ENCODE measurements at regions not wholly inside any gene's neighbourhood (a gene's known extent, or its start where the extent isn't known, plus 50 kb on each side); places are given as distances from the start of the nearest gene placed in this dataset.

DNA sequence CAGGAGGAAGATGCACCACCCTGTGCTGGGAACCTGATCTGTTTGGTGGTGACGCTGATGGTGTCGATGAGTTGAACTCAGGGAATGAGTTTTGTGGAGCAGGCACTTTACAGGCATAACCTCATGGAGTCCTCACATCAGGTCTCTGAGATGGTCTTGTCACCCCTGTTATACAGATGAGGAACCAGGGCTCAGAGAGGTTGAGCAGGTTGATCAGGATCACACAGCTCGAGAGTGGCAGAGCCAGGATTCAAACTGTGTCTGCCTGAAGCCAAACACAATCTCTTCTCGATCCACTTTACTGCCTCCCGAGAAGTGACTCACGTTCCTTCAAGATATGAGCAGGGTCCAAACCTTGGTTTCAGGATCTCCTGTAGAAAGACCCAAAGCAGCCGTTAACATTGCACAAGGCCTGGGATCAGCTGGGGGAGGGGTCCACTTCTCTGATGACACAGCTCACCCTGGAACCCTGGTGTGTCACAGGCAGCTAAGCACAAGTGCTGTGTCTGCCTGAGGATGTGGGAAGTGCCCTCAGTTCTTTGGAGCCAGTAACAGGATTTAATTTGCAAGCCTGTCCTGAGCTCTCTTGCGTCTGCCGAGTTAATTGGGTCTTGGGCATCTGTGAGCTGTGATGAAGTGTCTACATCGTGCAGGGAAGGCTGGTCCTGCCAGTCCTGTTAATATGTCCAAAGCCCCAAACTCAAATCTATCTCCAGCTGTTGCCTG, 65.4 kb upstream of the STUM start:
- RAD21 ChIA-PET (ENCODE audit: unreplicated experiment) = no interaction called here
- no TSS peak for BruUV-seq (replicated peaks)
- SMC1A ChIA-PET (ENCODE audit: uncharacterized antibody, unreplicated experiment) = interaction anchor here (1.2 kb wide), 1 partner anchor 14 kb away, joined by 3 read pairs; no protein-coding TSS in a partner anchor
- Histone ChIP-seq H3K9ac (ENCODE audit: control insufficient read depth, insufficient read depth, low read length) (no peak overlapping the region), H3K4me1 (ENCODE audit: control insufficient read depth, insufficient read depth, low read length) (no peaks in the 10 kb centered on the region), H3K27ac (ENCODE audit: control insufficient read depth, insufficient read depth) (no peak overlapping the region), H3K36me3 (ENCODE audit: control insufficient read depth in 2 of 2, insufficient read depth in 2 of 2, low read length in 1 of 2) (no peaks in the 10 kb centered on the region), H3K79me2 (ENCODE audit: control insufficient read depth, insufficient read depth, low read length) (no peaks in the 10 kb centered on the region), H3K27me3 (replicated peaks in 1 of 2; ENCODE audit: control insufficient read depth in 2 of 2, insufficient read depth in 2 of 2, low read length in 1 of 2) (peaks cover 4 to 9% of the 10 kb centered on the region in 2 experiments), H4K20me1 (ENCODE audit: control insufficient read depth, insufficient read depth) (no peaks in the 10 kb centered on the region), H3K4me2 (ENCODE audit: control insufficient read depth, insufficient read depth) (no peak overlapping the region), H3K4me3 (no peak overlapping the region), H3K9me3 (replicated peaks; ENCODE audit: control insufficient read depth, insufficient read depth, low read length) (no peaks in the 10 kb centered on the region), H2AFZ (ENCODE audit: control insufficient read depth, low read depth, low read length) (no peak overlapping the region)
- FAIRE-seq (no peak), ATAC-seq (no peak), DNase-seq (ENCODE audit: low read depth, low spot score) (no peak)
- 48% methylated on average over 10 of the region's 10 CpGs for WGBS (ENCODE audit: insufficient coverage, insufficient replicate concordance, low lambda C conversion rate, missing lambda C conversion rate)
- in situ Hi-C loops (cut with MboI) = no loop called here
- TF ChIP-seq, protein P1, sequence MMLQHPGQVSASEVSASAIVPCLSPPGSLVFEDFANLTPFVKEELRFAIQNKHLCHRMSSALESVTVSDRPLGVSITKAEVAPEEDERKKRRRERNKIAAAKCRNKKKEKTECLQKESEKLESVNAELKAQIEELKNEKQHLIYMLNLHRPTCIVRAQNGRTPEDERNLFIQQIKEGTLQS (IDR thresholded peaks at IDR 0.05; ENCODE audit: borderline replicate concordance, extremely low read depth, low read depth, low read length) = no peak
- no peak for TF ChIP-seq ZNF207 (IDR thresholded peaks at IDR 0.05; ENCODE audit: borderline replicate concordance)
- CTCF ChIA-PET = interaction anchor here (0.6 kb wide), 1 partner anchor 165 kb away, joined by 3 read pairs; no protein-coding TSS in a partner anchor
- POLR2A ChIA-PET = no interaction called here
- intact Hi-C loops (cut with micrococcal nuclease; ENCODE audit: unreplicated experiment) = no loop called here

DNA sequence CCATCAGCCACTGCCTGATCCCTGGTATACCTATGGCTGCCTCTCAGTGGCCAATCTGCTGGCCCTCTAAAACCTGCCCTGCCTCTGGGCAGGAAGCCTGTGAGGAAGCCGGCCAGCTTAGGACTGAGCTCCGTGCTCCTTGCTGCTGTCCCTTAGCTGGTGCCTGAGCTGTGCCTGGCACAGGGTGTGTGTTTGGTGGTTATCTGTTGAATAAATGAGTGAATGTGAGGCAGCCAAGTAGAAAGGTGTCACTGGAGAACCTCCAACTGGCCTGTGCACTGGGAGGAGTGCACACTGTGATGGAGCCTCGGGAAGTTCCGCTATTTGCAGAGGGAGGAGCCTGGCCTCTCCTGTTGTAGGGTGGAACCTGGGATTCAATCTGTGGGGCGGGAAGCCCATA, 63.4 kb upstream of the STUM start:
- Histone ChIP-seq H3K4me3 (no peak overlapping the region), H4K20me1 (ENCODE audit: control insufficient read depth, insufficient read depth) (no peaks in the 10 kb centered on the region), H3K4me1 (ENCODE audit: control insufficient read depth, insufficient read depth, low read length) (no peaks in the 10 kb centered on the region), H3K27me3 (replicated peaks in 1 of 2; ENCODE audit: control insufficient read depth in 2 of 2, insufficient read depth in 2 of 2, low read length in 1 of 2) (peaks cover 4 to 9% of the 10 kb centered on the region in 2 experiments), H3K4me2 (ENCODE audit: control insufficient read depth, insufficient read depth) (no peak overlapping the region), H3K9ac (ENCODE audit: control insufficient read depth, insufficient read depth, low read length) (no peak overlapping the region), H3K9me3 (replicated peaks; ENCODE audit: control insufficient read depth, insufficient read depth, low read length) (no peaks in the 10 kb centered on the region), H3K27ac (ENCODE audit: control insufficient read depth, insufficient read depth) (no peak overlapping the region), H2AFZ (ENCODE audit: control insufficient read depth, low read depth, low read length) (no peak overlapping the region), H3K79me2 (ENCODE audit: control insufficient read depth, insufficient read depth, low read length) (no peaks in the 10 kb centered on the region), H3K36me3 (ENCODE audit: control insufficient read depth in 2 of 2, insufficient read depth in 2 of 2, low read length in 1 of 2) (no peaks in the 10 kb centered on the region)
- DNase-seq (ENCODE audit: low read depth, low spot score) = no peak
- no TSS peak for BruUV-seq (replicated peaks)
- RAD21 ChIA-PET (ENCODE audit: unreplicated experiment) = no interaction called here
- 44% methylated on average over 5 of the region's 5 CpGs for WGBS (ENCODE audit: insufficient coverage, insufficient replicate concordance, low lambda C conversion rate, missing lambda C conversion rate)
- CTCF ChIA-PET = no interaction called here
- POLR2A ChIA-PET = no interaction called here
- in situ Hi-C loops (cut with MboI) = no loop called here
- no peak for FAIRE-seq
- ATAC-seq = no peak
- intact Hi-C loops (cut with micrococcal nuclease; ENCODE audit: unreplicated experiment) = no loop called here
- SMC1A ChIA-PET (ENCODE audit: uncharacterized antibody, unreplicated experiment) = no interaction called here
- TF ChIP-seq ETV6 (conservative IDR thresholded peaks at IDR 0.05 in 1 of 2, IDR thresholded peaks at IDR 0.05 in 1 of 2; ENCODE audit: borderline replicate concordance in 1 of 2, low read depth in 1 of 2) = no peak
- no peak for TF ChIP-seq SMAD1 (IDR thresholded peaks at IDR 0.05; ENCODE audit: low read depth, partially characterized antibody)
- no peak for TF ChIP-seq NFYB (IDR thresholded peaks at IDR 0.05; ENCODE audit: insufficient read depth, low read depth, low read length)
- no peak for TF ChIP-seq RAD21 (IDR thresholded peaks at IDR 0.05; ENCODE audit: insufficient read depth, low read depth, low read length)
- no peak for TF ChIP-seq PAX8 (IDR thresholded peaks at IDR 0.05)
- no peak for TF ChIP-seq ZNF274 (IDR thresholded peaks at IDR 0.05; ENCODE audit: insufficient read depth, insufficient read length)
- no peak for TF ChIP-seq ZNF207 (IDR thresholded peaks at IDR 0.05; ENCODE audit: borderline replicate concordance)
- no peak for TF ChIP-seq STAT3 (IDR thresholded peaks at IDR 0.05; ENCODE audit: low read depth, low read length)
- TF ChIP-seq, protein P2, sequence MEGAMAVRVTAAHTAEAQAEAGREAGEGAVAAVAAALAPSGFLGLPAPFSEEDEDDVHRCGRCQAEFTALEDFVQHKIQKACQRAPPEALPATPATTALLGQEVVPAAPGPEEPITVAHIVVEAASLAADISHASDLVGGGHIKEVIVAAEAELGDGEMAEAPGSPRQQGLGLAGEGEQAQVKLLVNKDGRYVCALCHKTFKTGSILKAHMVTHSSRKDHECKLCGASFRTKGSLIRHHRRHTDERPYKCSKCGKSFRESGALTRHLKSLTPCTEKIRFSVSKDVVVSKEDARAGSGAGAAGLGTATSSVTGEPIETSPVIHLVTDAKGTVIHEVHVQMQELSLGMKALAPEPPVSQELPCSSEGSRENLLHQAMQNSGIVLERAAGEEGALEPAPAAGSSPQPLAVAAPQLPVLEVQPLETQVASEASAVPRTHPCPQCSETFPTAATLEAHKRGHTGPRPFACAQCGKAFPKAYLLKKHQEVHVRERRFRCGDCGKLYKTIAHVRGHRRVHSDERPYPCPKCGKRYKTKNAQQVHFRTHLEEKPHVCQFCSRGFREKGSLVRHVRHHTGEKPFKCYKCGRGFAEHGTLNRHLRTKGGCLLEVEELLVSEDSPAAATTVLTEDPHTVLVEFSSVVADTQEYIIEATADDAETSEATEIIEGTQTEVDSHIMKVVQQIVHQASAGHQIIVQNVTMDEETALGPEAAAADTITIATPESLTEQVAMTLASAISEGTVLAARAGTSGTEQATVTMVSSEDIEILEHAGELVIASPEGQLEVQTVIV (IDR thresholded peaks at IDR 0.05; ENCODE audit: borderline replicate concordance, partially characterized antibody) = no peak
- no peak for TF ChIP-seq TBL1XR1 (IDR thresholded peaks at IDR 0.05; ENCODE audit: low read depth, low read length)
- TF ChIP-seq, protein P3, sequence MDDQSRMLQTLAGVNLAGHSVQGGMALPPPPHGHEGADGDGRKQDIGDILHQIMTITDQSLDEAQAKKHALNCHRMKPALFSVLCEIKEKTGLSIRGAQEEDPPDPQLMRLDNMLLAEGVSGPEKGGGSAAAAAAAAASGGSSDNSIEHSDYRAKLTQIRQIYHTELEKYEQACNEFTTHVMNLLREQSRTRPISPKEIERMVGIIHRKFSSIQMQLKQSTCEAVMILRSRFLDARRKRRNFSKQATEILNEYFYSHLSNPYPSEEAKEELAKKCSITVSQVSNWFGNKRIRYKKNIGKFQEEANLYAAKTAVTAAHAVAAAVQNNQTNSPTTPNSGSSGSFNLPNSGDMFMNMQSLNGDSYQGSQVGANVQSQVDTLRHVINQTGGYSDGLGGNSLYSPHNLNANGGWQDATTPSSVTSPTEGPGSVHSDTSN (IDR thresholded peaks at IDR 0.05; ENCODE audit: insufficient replicate concordance, low read depth, low read length) = no peak
- no peak for TF ChIP-seq CHD2 (IDR thresholded peaks at IDR 0.05; ENCODE audit: borderline replicate concordance, low read depth, low read length)

Measured in GM12878 (cell line).